ENCODE measurements at regions not wholly inside any gene's neighbourhood (a gene's known extent, or its start where the extent isn't known, plus 50 kb on each side); places are given as distances from the start of the nearest gene placed in this dataset.
A peak's percentile ranks its signal among the peaks of the same experiment; 100 is the strongest.

GRCh38 chr4:176902710-176903323, 110.1 kb upstream of the VEGFC start:
- DNase-seq (ENCODE audit: low read depth): peak; percentile 89

GRCh38 chr4:176906709-176907108, 114.0 kb upstream of the VEGFC start:
- DNase-seq (ENCODE audit: low read depth): no peak

- no peak for DNase-seq (ENCODE audit: low read depth)
Measured at GRCh38 chr4:176910646-176911045, 117.9 kb upstream of the VEGFC start.

- no peak for DNase-seq (ENCODE audit: low read depth)
Measured at GRCh38 chr4:176919631-176920030, 126.9 kb upstream of the VEGFC start.

- DNase-seq (ENCODE audit: low read depth): peak; percentile 59
Measured at GRCh38 chr4:176920694-176921093, 128.0 kb upstream of the VEGFC start.

- DNase-seq (ENCODE audit: low read depth): no peak
Measured at GRCh38 chr4:176921256-176921655, 128.5 kb upstream of the VEGFC start.

- DNase-seq (ENCODE audit: low read depth): no peak
Measured at GRCh38 chr4:176924238-176924637, 131.5 kb upstream of the VEGFC start.

GRCh38 chr4:176925962-176926361, 133.2 kb upstream of the VEGFC start:
- no peak for DNase-seq (ENCODE audit: low read depth)

GRCh38 chr4:176927117-176927516, 134.4 kb upstream of the VEGFC start:
- no peak for DNase-seq (ENCODE audit: low read depth)

GRCh38 chr4:176927664-176928063, 134.9 kb upstream of the VEGFC start:
- DNase-seq (ENCODE audit: low read depth): peak; percentile 87

- DNase-seq (ENCODE audit: low read depth): no peak
Measured at GRCh38 chr4:176939445-176939844, 146.7 kb upstream of the VEGFC start.

GRCh38 chr4:176945334-176945733, 152.6 kb upstream of the VEGFC start:
- no peak for DNase-seq (ENCODE audit: low read depth)

- no peak for DNase-seq (ENCODE audit: low read depth)
Measured at GRCh38 chr4:176949029-176949428, 156.3 kb upstream of the VEGFC start.

- DNase-seq (ENCODE audit: low read depth): no peak
Measured at GRCh38 chr4:176953021-176953420, 160.3 kb upstream of the VEGFC start.

GRCh38 chr4:176957353-176958118, 164.8 kb upstream of the VEGFC start:
- no peak for DNase-seq (ENCODE audit: low read depth)

GRCh38 chr4:176959980-176960379, 167.3 kb upstream of the VEGFC start:
- DNase-seq (ENCODE audit: low read depth): no peak

- DNase-seq (ENCODE audit: low read depth): no peak
Measured at GRCh38 chr4:176963121-176963520, 170.4 kb upstream of the VEGFC start.

GRCh38 chr4:176964116-176964691, 171.5 kb upstream of the VEGFC start:
- DNase-seq (ENCODE audit: low read depth): no peak

- no peak for DNase-seq (ENCODE audit: low read depth)
Measured at GRCh38 chr4:176967586-176967985, 174.9 kb upstream of the VEGFC start.

GRCh38 chr4:176968094-176968493, 175.4 kb upstream of the VEGFC start:
- DNase-seq (ENCODE audit: low read depth): no peak

GRCh38 chr4:176969011-176969410, 176.3 kb upstream of the VEGFC start:
- DNase-seq (ENCODE audit: low read depth): no peak

- no peak for DNase-seq (ENCODE audit: low read depth)
Measured at GRCh38 chr4:176970853-176971252, 178.1 kb upstream of the VEGFC start.

- no peak for DNase-seq (ENCODE audit: low read depth)
Measured at GRCh38 chr4:176971576-176972115, 178.9 kb upstream of the VEGFC start.
